ENCODE measurements at regions not wholly inside any gene's neighbourhood (a gene's known extent, or its start where the extent isn't known, plus 50 kb on each side); places are given as distances from the start of the nearest gene placed in this dataset.

DNA sequence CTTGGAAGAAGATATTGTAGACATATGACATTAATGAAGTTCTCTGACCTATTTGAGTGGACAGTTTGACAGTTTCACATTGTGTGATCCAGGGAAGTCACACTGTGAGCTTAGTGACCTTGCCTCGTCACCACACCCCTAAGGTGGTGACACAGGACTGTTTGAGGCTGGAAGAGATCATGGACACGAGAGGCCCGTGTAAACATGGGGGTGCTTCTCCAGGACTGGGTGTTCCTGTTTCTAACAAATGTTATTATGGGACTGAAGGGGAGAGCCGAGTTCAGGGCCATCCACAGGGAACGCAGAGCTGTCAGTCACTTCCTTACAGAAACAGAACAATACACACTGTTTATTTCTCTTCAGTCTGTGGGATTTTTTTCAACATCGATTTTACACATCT is 96.5 kb upstream of the DNAJC19 start (continued):
- TF ChIP-seq CREB1 (CRISPR knock-in tag; IDR thresholded peaks at IDR 0.05; ENCODE audit: low read depth) = no peak
- TF ChIP-seq CTCF (conservative IDR thresholded peaks at IDR 0.05; ENCODE audit: low read depth in 2 of 2) = no peak
- TF ChIP-seq POLR2AphosphoS5 (IDR thresholded peaks at IDR 0.05; ENCODE audit: low read depth) = no peak
- no peak for TF ChIP-seq ZNF114 (CRISPR knock-in tag; IDR thresholded peaks at IDR 0.05)
- TF ChIP-seq EZH2phosphoT487 (IDR thresholded peaks at IDR 0.05; ENCODE audit: unreplicated experiment) = no peak
- no peak for TF ChIP-seq ZNF462 (CRISPR knock-in tag; IDR thresholded peaks at IDR 0.05)

DNA sequence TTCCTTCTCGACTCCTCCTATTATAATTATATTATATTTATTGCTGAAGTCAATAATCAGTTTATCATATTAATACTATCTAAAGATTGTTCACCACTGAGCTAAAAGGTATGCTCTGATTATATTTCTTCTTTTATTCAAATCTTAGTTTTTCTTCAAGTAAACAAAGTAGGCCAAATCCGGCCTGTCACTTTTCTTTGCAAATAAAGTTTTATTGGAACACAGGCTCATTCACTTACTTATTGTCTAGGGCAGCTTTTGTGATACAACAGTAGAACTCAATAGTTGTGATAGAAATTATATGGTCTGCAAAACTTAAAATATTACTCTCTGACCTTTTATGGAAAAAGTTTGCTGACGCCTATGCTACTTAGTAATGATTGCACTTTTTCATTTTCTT is 92.4 kb upstream of the DNAJC19 start:
- Histone ChIP-seq H3F3A (replicated peaks; ENCODE audit: low read depth) (no peaks in the 10 kb centered on the region), H2AFZ (no peak overlapping the region), H3K9me2 (ENCODE audit: insufficient read depth) (no peaks in the 10 kb centered on the region), H3K36me3 (ENCODE audit: insufficient read depth) (no peaks in the 10 kb centered on the region), H3K4me3 (no peak overlapping the region), H3K4me2 (no peak overlapping the region), H3K79me2 (replicated peaks; ENCODE audit: insufficient read depth) (no peaks in the 10 kb centered on the region), H3K4me1 (ENCODE audit: insufficient read depth) (no peaks in the 10 kb centered on the region), H3K27me3 (ENCODE audit: insufficient read depth) (no peaks in the 10 kb centered on the region), H4K20me1 (replicated peaks; ENCODE audit: insufficient read depth) (no peaks in the 10 kb centered on the region), H3K27ac (ENCODE audit: low read depth) (no peak overlapping the region)
- Mint-ChIP-seq H3K36me3 (ENCODE audit: low read depth) (no peaks in the 10 kb centered on the region), H3K27me3 (ENCODE audit: insufficient read depth, low read depth, poor library complexity) (no peaks in the 10 kb centered on the region), H3K4me1 (no peaks in the 10 kb centered on the region), H3K9me3 (no peaks in the 10 kb centered on the region), H3K27ac (no peak overlapping the region), H3K4me3 (no peak overlapping the region)
- ATAC-seq = no peak
- DNase-seq (ENCODE audit: low spot score) = no peak
- no peak for TF ChIP-seq EZH2phosphoT487 (IDR thresholded peaks at IDR 0.05; ENCODE audit: unreplicated experiment)
- no peak for TF ChIP-seq STAT1 (IDR thresholded peaks at IDR 0.05; ENCODE audit: unreplicated experiment)
- no peak for TF ChIP-seq CTCF (conservative IDR thresholded peaks at IDR 0.05; ENCODE audit: low read depth in 2 of 2)
- no peak for TF ChIP-seq JUNB (IDR thresholded peaks at IDR 0.05; ENCODE audit: unreplicated experiment)
- no peak for TF ChIP-seq EZH2 (IDR thresholded peaks at IDR 0.05; ENCODE audit: low read depth, unreplicated experiment)

All from GM23338 (cell line).